G401.6 (cell line): ENCODE measurements at regions not wholly inside any gene's neighbourhood (a gene's known extent, or its start where the extent isn't known, plus 50 kb on each side); places are given as distances from the start of the nearest gene placed in this dataset.

Source experiments
- FAIRE-seq: peaks from 2 replicates; lab custom pipeline; 2012; peaks lifted over from hg19 to GRCh38; lab: Jason Lieb, UNC

GRCh38 chr9:88798476-88798875 is 192.8 kb upstream of the S1PR3 start:
- no peak for FAIRE-seq

GRCh38 chr9:88799541-88800328 is 191.5 kb upstream of the S1PR3 start:
- no peak for FAIRE-seq

GRCh38 chr9:88800329-88800682 is 191.0 kb upstream of the S1PR3 start:
- FAIRE-seq: no peak

GRCh38 chr9:88801214-88801796 is 190.0 kb upstream of the S1PR3 start:
- no peak for FAIRE-seq

GRCh38 chr9:88802533-88802932 is 188.7 kb upstream of the S1PR3 start:
- FAIRE-seq: no peak

GRCh38 chr9:88803546-88804253 is 187.6 kb upstream of the S1PR3 start:
- FAIRE-seq: no peak

- no peak for FAIRE-seq
Observed at GRCh38 chr9:88804254-88804596, 187.0 kb upstream of the S1PR3 start.

GRCh38 chr9:88805217-88805943 is 185.9 kb upstream of the S1PR3 start:
- FAIRE-seq: no peak

- FAIRE-seq: no peak
Observed at GRCh38 chr9:88807426-88807825, 183.8 kb upstream of the S1PR3 start.

- FAIRE-seq: no peak
Observed at GRCh38 chr9:88808019-88808656, 183.1 kb upstream of the S1PR3 start.

GRCh38 chr9:88808761-88809354 is 182.4 kb upstream of the S1PR3 start:
- no peak for FAIRE-seq

- no peak for FAIRE-seq
Observed at GRCh38 chr9:88809355-88810161, 181.7 kb upstream of the S1PR3 start.

GRCh38 chr9:88810826-88811225 is 180.4 kb upstream of the S1PR3 start:
- no peak for FAIRE-seq

GRCh38 chr9:88811511-88811910 is 179.8 kb upstream of the S1PR3 start:
- FAIRE-seq: no peak

GRCh38 chr9:88812938-88813637 is 178.2 kb upstream of the S1PR3 start:
- no peak for FAIRE-seq

- FAIRE-seq: no peak
Observed at GRCh38 chr9:88813638-88814209, 177.5 kb upstream of the S1PR3 start.

GRCh38 chr9:88814577-88814976 is 176.7 kb upstream of the S1PR3 start:
- FAIRE-seq: no peak

- no peak for FAIRE-seq
Observed at GRCh38 chr9:88816141-88816540, 175.1 kb upstream of the S1PR3 start.

GRCh38 chr9:88816591-88816990 is 174.7 kb upstream of the S1PR3 start:
- FAIRE-seq: no peak

- no peak for FAIRE-seq
Observed at GRCh38 chr9:88817628-88818027, 173.6 kb upstream of the S1PR3 start.
